ENCODE measurements at regions not wholly inside any gene's neighbourhood (a gene's known extent, or its start where the extent isn't known, plus 50 kb on each side); places are given as distances from the start of the nearest gene placed in this dataset.

- DNase-seq: no peak
These were observed 148.0 kb downstream of the DHX35 start for GRCh38 chr20:39109933-39110818.

- DNase-seq: no peak
These were observed 146.6 kb downstream of the DHX35 start for GRCh38 chr20:39108746-39109145.

GRCh38 chr20:39107741-39108140 lies 145.6 kb downstream of the DHX35 start:
- DNase-seq: no peak

GRCh38 chr20:39106791-39107190 lies 144.6 kb downstream of the DHX35 start:
- DNase-seq: no peak

GRCh38 chr20:39105551-39105950 lies 143.4 kb downstream of the DHX35 start:
- no peak for DNase-seq

GRCh38 chr20:39103732-39104131 lies 141.6 kb downstream of the DHX35 start:
- DNase-seq: no peak

- no peak for DNase-seq
These were observed 141.2 kb downstream of the DHX35 start for GRCh38 chr20:39103305-39103704.

- no peak for DNase-seq
These were observed 139.8 kb downstream of the DHX35 start for GRCh38 chr20:39101895-39102294.

GRCh38 chr20:39100691-39101090 lies 138.5 kb downstream of the DHX35 start:
- DNase-seq: no peak

GRCh38 chr20:39097889-39098288 lies 135.7 kb downstream of the DHX35 start:
- DNase-seq: no peak

- no peak for DNase-seq
These were observed 133.7 kb downstream of the DHX35 start for GRCh38 chr20:39095870-39096269.

GRCh38 chr20:39094391-39094790 lies 132.2 kb downstream of the DHX35 start:
- DNase-seq: no peak

GRCh38 chr20:39092733-39093410 lies 130.7 kb downstream of the DHX35 start:
- DNase-seq: no peak

- no peak for DNase-seq
These were observed 128.8 kb downstream of the DHX35 start for GRCh38 chr20:39090906-39091305.

GRCh38 chr20:39089797-39090196 lies 127.7 kb downstream of the DHX35 start:
- no peak for DNase-seq
